ENCODE measurements at regions not wholly inside any gene's neighbourhood (a gene's known extent, or its start where the extent isn't known, plus 50 kb on each side); places are given as distances from the start of the nearest gene placed in this dataset.

DNA sequence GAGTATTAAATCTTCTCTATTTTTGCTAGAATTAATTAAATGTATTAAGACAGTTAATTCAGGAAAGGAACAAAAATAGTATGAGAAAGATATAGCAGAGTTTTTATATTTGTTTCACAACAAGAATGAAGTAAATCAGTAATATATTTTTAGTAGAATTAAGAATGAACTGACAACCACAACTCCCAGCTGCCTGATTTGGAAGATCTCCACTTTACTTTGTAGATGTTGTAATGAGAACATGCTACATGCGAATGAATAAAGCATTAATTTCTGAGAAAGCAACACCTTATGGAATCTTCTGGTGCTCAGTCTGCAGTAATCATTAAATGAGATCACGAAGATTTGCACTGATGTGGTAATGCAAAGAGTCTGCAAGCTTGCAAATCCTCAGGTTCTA lies 695.6 kb upstream of the PCDH7 start:
- H4K20me1 ChIP-seq (ENCODE audit: insufficient read depth, poor library complexity, severe bottlenecking) = no peaks in the 10 kb centered on the region
- 91% methylated on average over 2 of the region's 2 CpGs for WGBS (ENCODE audit: low lambda C conversion rate, missing lambda C conversion rate)

DNA sequence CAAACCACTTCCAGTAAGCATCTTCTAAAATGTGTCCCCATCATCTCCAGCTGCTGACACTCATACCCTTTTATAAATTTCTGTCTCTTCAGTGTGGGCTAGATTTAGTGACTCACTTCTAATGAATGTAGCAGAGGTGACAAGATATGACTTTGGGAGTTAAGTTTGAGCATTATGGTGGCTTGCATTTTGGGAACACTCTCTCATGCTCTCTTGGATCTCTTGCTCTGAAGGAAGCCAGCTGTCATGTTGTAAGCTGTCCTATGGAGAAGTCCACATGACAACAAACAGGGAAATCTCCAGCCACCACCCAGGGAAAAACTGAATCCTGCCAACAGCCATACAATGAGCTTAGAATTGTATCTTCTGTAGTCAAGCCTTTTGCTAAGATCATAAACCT lies 691.3 kb upstream of the PCDH7 start:
- no peaks in the 10 kb centered on the region for H4K20me1 ChIP-seq (ENCODE audit: insufficient read depth, poor library complexity, severe bottlenecking)
- H3K4me3 ChIP-seq = no peak overlapping the region
- H3K4me1 ChIP-seq (ENCODE audit: insufficient read depth) = no peaks in the 10 kb centered on the region
- no peaks in the 10 kb centered on the region for H3K9me3 ChIP-seq (ENCODE audit: low read depth)
- no peaks in the 10 kb centered on the region for H3K9me2 ChIP-seq (replicated peaks; ENCODE audit: insufficient read depth)
- H3K36me3 ChIP-seq (replicated peaks; ENCODE audit: insufficient read depth, low read depth) = no peaks in the 10 kb centered on the region
- H3K27ac ChIP-seq = no peak overlapping the region
- no peak overlapping the region for H2AFZ ChIP-seq
- H3K79me2 ChIP-seq = no peaks in the 10 kb centered on the region
- no peak for DNase-seq (ENCODE audit: low spot score)
- TF ChIP-seq EZH2 (IDR thresholded peaks at IDR 0.05; ENCODE audit: borderline replicate concordance) (no peak), EZH2phosphoT487 (IDR thresholded peaks at IDR 0.05; ENCODE audit: low read depth, severe bottlenecking, unreplicated experiment) (no peak)
- TF ChIP-seq, protein P1, sequence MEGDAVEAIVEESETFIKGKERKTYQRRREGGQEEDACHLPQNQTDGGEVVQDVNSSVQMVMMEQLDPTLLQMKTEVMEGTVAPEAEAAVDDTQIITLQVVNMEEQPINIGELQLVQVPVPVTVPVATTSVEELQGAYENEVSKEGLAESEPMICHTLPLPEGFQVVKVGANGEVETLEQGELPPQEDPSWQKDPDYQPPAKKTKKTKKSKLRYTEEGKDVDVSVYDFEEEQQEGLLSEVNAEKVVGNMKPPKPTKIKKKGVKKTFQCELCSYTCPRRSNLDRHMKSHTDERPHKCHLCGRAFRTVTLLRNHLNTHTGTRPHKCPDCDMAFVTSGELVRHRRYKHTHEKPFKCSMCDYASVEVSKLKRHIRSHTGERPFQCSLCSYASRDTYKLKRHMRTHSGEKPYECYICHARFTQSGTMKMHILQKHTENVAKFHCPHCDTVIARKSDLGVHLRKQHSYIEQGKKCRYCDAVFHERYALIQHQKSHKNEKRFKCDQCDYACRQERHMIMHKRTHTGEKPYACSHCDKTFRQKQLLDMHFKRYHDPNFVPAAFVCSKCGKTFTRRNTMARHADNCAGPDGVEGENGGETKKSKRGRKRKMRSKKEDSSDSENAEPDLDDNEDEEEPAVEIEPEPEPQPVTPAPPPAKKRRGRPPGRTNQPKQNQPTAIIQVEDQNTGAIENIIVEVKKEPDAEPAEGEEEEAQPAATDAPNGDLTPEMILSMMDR (IDR thresholded peaks at IDR 0.05; ENCODE audit: poor library complexity) = no peak
- H3K27me3 ChIP-seq = no peaks in the 10 kb centered on the region
- no peak overlapping the region for H3K4me2 ChIP-seq

More for the DNA sequence above, 695.6 kb upstream of the PCDH7 start:
- Histone ChIP-seq H2AFZ (no peak overlapping the region), H3K27me3 (no peaks in the 10 kb centered on the region), H3K4me2 (no peak overlapping the region), H3K4me3 (no peak overlapping the region), H3K9me2 (replicated peaks; ENCODE audit: insufficient read depth) (no peaks in the 10 kb centered on the region), H3K27ac (no peak overlapping the region), H3K36me3 (replicated peaks; ENCODE audit: insufficient read depth, low read depth) (no peaks in the 10 kb centered on the region), H3K4me1 (ENCODE audit: insufficient read depth) (no peaks in the 10 kb centered on the region), H3K79me2 (no peaks in the 10 kb centered on the region), H3K9me3 (ENCODE audit: low read depth) (no peaks in the 10 kb centered on the region)
- no peak for DNase-seq (ENCODE audit: low spot score)
- TF ChIP-seq, protein P1 (IDR thresholded peaks at IDR 0.05; ENCODE audit: poor library complexity) = no peak
- TF ChIP-seq EZH2phosphoT487 (IDR thresholded peaks at IDR 0.05; ENCODE audit: low read depth, severe bottlenecking, unreplicated experiment) (no peak), EZH2 (IDR thresholded peaks at IDR 0.05; ENCODE audit: borderline replicate concordance) (no peak)

GRCh38 chr4:30056016-30056766 lies 664.0 kb upstream of the PCDH7 start:
- 78% methylated on average over 5 of the region's 5 CpGs for WGBS (ENCODE audit: low lambda C conversion rate, missing lambda C conversion rate)
- H3K4me3 ChIP-seq = no peak overlapping the region
- TF ChIP-seq, protein P1 (IDR thresholded peaks at IDR 0.05; ENCODE audit: poor library complexity) = no peak
- no peak overlapping the region for H2AFZ ChIP-seq
- no peak overlapping the region for H3K4me2 ChIP-seq
- DNase-seq (ENCODE audit: low spot score) = no peak
- no peaks in the 10 kb centered on the region for H3K4me1 ChIP-seq (ENCODE audit: insufficient read depth)
- no peaks in the 10 kb centered on the region for H3K79me2 ChIP-seq
- no peaks in the 10 kb centered on the region for H4K20me1 ChIP-seq (ENCODE audit: insufficient read depth, poor library complexity, severe bottlenecking)
- H3K9me2 ChIP-seq (replicated peaks; ENCODE audit: insufficient read depth) = no peaks in the 10 kb centered on the region
- no peaks in the 10 kb centered on the region for H3K36me3 ChIP-seq (replicated peaks; ENCODE audit: insufficient read depth, low read depth)
- H3K27me3 ChIP-seq = no peaks in the 10 kb centered on the region
- no peaks in the 10 kb centered on the region for H3K9me3 ChIP-seq (ENCODE audit: low read depth)
- H3K27ac ChIP-seq = no peak overlapping the region

DNA sequence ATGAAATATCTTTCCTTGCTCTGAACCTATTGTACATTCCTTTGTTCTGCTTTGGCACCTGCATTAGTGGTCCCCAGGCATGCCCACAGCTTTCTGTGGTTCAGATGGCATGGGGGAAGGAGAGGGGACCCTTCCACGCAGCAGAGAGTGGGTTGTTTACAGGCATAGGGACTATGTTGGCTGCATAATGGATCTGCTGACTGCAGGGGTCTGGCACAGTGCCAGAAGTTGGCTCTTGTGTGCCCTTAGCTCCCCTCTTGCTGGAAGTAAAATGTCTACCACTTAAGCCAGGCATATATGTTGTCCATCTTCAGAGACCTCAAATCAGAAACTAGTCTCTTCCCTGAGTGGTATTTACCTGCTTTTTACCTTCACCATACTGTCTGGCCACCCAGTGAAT lies 651.9 kb upstream of the PCDH7 start:
- Histone ChIP-seq H2AFZ (no peak overlapping the region), H3K9me3 (ENCODE audit: low read depth) (no peaks in the 10 kb centered on the region), H3K4me2 (no peak overlapping the region), H3K27me3 (no peaks in the 10 kb centered on the region), H3K36me3 (replicated peaks; ENCODE audit: insufficient read depth, low read depth) (no peaks in the 10 kb centered on the region), H3K79me2 (no peaks in the 10 kb centered on the region), H3K27ac (no peak overlapping the region), H3K9me2 (replicated peaks; ENCODE audit: insufficient read depth) (no peaks in the 10 kb centered on the region), H4K20me1 (ENCODE audit: insufficient read depth, poor library complexity, severe bottlenecking) (no peaks in the 10 kb centered on the region), H3K4me3 (no peak overlapping the region), H3K4me1 (ENCODE audit: insufficient read depth) (no peaks in the 10 kb centered on the region)
- TF ChIP-seq, protein P1 (IDR thresholded peaks at IDR 0.05; ENCODE audit: poor library complexity) = no peak
- TF ChIP-seq EZH2phosphoT487 (IDR thresholded peaks at IDR 0.05; ENCODE audit: low read depth, severe bottlenecking, unreplicated experiment) = no peak
- no peak for TF ChIP-seq EZH2 (IDR thresholded peaks at IDR 0.05; ENCODE audit: borderline replicate concordance)
- WGBS (ENCODE audit: low lambda C conversion rate, missing lambda C conversion rate) = 73% methylated on average over 1 of the region's 1 CpG
- no peak for DNase-seq (ENCODE audit: low spot score)

Measured in hepatocyte (in vitro differentiated cells).